ENCODE measurements at regions not wholly inside any gene's neighbourhood (a gene's known extent, or its start where the extent isn't known, plus 50 kb on each side); places are given as distances from the start of the nearest gene placed in this dataset.

DNA sequence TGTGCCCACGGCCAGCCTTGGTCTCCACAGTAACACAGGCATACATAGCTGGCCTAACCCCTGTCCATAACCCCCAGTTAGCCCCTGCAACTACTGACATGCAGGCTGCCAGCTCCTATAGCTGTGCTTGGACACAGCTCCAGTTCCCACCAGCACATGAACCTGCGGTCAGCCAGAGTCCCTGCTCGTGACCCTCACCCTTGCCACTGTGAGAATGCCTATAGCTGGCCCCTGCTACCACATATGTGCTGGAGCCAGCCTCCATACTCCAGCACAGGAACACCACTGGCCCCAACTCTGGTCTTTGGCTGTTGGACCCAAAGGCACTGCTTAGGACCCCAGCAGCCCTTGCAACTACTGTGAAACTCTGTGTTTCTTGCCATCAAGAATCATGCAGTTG is 930.9 kb downstream of the ADGRL3 start:
- TF ChIP-seq, protein P1, sequence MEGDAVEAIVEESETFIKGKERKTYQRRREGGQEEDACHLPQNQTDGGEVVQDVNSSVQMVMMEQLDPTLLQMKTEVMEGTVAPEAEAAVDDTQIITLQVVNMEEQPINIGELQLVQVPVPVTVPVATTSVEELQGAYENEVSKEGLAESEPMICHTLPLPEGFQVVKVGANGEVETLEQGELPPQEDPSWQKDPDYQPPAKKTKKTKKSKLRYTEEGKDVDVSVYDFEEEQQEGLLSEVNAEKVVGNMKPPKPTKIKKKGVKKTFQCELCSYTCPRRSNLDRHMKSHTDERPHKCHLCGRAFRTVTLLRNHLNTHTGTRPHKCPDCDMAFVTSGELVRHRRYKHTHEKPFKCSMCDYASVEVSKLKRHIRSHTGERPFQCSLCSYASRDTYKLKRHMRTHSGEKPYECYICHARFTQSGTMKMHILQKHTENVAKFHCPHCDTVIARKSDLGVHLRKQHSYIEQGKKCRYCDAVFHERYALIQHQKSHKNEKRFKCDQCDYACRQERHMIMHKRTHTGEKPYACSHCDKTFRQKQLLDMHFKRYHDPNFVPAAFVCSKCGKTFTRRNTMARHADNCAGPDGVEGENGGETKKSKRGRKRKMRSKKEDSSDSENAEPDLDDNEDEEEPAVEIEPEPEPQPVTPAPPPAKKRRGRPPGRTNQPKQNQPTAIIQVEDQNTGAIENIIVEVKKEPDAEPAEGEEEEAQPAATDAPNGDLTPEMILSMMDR (IDR thresholded peaks at IDR 0.05) = no peak
- no peak for TF ChIP-seq POLR2AphosphoS5 (IDR thresholded peaks at IDR 0.05; ENCODE audit: insufficient read depth in 1 of 2, low read depth in 1 of 2)
